ENCODE measurements at regions not wholly inside any gene's neighbourhood (a gene's known extent, or its start where the extent isn't known, plus 50 kb on each side); places are given as distances from the start of the nearest gene placed in this dataset.
A peak's percentile ranks its signal among the peaks of the same experiment; 100 is the strongest.

DNA sequence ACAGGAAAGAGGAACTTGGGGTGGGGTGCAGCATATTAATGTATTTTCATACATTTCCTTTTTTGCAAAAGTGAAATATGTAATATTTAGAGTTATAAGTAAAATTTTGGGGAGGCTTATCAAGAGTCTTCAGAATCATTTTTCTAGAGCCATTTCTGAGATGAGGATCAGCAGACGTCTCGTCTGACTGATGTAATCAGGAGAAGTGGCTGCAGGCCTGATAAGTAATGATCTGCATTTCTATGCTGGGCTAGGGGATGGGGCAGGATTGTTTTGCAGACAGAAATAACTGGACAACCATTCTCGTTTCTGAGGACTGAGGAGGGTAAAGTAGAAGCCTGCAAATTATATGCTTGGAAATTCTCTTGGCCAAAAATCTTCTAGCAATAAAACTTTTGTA, 89.2 kb upstream of the ARGLU1 start:
- TF ChIP-seq, protein P1, sequence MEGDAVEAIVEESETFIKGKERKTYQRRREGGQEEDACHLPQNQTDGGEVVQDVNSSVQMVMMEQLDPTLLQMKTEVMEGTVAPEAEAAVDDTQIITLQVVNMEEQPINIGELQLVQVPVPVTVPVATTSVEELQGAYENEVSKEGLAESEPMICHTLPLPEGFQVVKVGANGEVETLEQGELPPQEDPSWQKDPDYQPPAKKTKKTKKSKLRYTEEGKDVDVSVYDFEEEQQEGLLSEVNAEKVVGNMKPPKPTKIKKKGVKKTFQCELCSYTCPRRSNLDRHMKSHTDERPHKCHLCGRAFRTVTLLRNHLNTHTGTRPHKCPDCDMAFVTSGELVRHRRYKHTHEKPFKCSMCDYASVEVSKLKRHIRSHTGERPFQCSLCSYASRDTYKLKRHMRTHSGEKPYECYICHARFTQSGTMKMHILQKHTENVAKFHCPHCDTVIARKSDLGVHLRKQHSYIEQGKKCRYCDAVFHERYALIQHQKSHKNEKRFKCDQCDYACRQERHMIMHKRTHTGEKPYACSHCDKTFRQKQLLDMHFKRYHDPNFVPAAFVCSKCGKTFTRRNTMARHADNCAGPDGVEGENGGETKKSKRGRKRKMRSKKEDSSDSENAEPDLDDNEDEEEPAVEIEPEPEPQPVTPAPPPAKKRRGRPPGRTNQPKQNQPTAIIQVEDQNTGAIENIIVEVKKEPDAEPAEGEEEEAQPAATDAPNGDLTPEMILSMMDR (IDR thresholded peaks at IDR 0.05): no peak
- H3K9me3 ChIP-seq: no peaks in the 10 kb centered on the region
- H3K36me3 ChIP-seq: no peaks in the 10 kb centered on the region
- no peaks in the 10 kb centered on the region for H3K4me1 ChIP-seq
- H3K4me3 ChIP-seq: no peak overlapping the region
- DNase-seq (ENCODE audit: low spot score): no peak
- no peaks in the 10 kb centered on the region for H3K27me3 ChIP-seq
- H3K27ac ChIP-seq: no peak overlapping the region

DNA sequence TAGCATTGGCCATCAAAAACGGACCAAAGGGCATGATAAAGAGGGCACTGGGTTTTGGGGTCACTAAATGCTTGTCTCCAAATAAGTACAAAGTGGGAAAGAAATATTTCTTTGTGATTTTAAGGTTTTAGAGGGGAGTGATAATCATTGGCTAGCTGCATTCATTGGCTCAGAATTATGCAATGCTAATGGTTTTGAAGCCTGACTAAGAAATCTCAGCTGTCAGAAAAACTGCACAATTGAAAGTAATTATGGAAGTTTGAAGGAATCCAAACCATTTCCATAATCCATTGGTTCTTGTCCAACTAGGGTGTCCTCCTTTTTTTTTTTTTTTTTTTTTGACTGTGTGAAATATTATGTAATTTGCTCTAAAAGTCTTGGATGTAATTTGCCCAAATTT, 88.2 kb upstream of the ARGLU1 start:
- Histone ChIP-seq H3K4me1 (no peaks in the 10 kb centered on the region), H3K4me3 (no peak overlapping the region), H3K27me3 (no peaks in the 10 kb centered on the region), H3K36me3 (no peaks in the 10 kb centered on the region), H3K9me3 (no peaks in the 10 kb centered on the region), H3K27ac (no peak overlapping the region)
- DNase-seq (ENCODE audit: low spot score): no peak
- TF ChIP-seq, protein P1 (IDR thresholded peaks at IDR 0.05): no peak

DNA sequence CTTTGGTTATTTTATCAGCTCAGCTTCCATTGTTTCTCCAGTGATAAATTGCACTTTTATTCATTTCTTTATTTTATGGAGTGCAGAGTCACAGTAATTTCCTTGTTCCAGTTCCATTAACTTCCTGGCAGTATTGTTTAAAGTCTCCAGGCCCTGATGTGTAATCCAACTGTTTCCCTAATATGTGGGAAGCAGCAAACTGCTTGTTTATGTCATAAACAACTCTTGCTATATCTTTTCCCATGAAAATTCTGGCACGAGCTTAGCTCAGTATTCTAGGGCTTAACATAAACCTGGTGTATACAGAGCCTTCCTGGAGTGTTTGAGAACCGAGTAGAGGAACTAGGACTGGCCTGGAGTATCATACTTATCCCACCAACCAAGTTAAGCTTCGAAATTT, 83.5 kb upstream of the ARGLU1 start:
- TF ChIP-seq, protein P1 (IDR thresholded peaks at IDR 0.05): no peak
- Histone ChIP-seq H3K9me3 (no peaks in the 10 kb centered on the region), H3K27ac (peak overlapping the region in 1 of 2 donors; percentile 37)

DNA sequence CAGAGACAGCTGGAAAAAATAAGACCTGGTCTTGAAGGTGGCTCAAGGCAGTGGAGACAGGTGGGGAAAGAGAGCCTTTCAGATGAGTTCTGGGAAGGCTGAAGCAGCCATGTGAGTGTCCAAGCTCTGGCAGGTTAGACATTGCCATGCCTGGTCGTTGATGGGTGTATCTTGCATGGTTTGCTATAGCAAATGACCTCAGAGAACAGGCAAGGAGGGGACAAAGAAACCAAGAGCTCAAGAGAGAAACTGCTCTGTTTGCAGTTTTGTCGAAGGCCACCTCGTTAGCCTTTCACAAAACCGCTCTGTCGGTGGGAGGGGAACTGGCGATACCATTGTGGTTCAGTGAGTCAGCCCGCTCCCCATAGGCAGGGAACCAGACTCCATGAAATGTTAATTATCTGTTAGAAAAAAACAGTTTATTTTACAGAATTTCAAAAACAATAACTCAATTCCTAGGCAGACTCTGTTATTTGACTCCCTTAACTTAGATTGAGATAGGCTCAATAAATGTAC, 82.8 kb upstream of the ARGLU1 start:
- H3K27ac ChIP-seq: peak overlapping the region in 1 of 2 donors; percentile 14

More for the DNA sequence above, 83.5 kb upstream of the ARGLU1 start:
- no peak for DNase-seq (ENCODE audit: low spot score)
- Histone ChIP-seq H3K27me3 (no peaks in the 10 kb centered on the region), H3K36me3 (no peaks in the 10 kb centered on the region), H3K4me3 (no peak overlapping the region), H3K4me1 (no peaks in the 10 kb centered on the region)

DNA sequence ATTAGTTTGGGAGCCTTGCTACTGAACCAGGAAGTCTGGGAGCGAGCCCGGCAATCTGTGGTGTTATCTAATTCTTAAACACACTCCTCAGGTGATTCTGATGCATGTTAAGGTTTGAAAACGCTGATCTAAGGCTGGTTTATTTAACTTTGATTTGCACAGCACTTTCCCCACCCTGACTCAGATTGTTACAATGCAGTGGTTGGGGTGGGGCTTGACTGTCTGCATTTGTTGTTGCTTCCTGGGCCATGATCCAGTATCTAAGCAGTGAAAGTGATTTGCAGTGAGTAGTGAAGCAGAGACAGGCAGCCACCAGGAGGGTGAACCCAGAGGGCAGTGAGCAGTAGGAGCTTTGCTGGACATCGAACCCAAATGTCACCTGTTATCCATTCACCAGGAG, 81.6 kb upstream of the ARGLU1 start:
- Histone ChIP-seq H3K4me3 (no peak overlapping the region), H3K27ac (no peak overlapping the region), H3K27me3 (no peaks in the 10 kb centered on the region), H3K9me3 (no peaks in the 10 kb centered on the region), H3K36me3 (no peaks in the 10 kb centered on the region), H3K4me1 (no peaks in the 10 kb centered on the region)
- TF ChIP-seq, protein P1 (IDR thresholded peaks at IDR 0.05): no peak
- no peak for DNase-seq (ENCODE audit: low spot score)

More for the DNA sequence above, 82.8 kb upstream of the ARGLU1 start:
- TF ChIP-seq, protein P1 (IDR thresholded peaks at IDR 0.05): no peak
- H3K4me3 ChIP-seq: no peak overlapping the region
- no peaks in the 10 kb centered on the region for H3K36me3 ChIP-seq
- no peak for DNase-seq (ENCODE audit: low spot score)
- no peaks in the 10 kb centered on the region for H3K27me3 ChIP-seq
- H3K4me1 ChIP-seq: no peaks in the 10 kb centered on the region
- H3K9me3 ChIP-seq: no peaks in the 10 kb centered on the region

DNA sequence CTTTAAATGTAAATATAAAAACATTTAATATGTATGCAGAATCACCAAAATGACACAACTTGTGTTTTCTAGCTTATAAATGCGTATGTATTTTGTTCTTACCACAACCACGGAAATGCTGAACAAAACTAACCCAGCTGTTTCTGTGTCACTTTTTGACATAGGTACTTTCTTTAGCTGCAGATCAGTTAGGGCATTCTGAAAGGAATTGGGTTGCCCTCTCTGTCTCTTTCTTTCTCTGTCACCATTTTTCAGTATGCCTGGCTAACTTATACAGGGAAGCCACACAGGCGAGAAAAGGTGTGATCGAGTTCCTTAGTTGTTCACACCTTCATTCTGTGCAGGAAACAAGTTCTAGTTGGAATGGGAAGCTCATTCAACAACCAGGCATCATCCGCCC, 72.6 kb upstream of the ARGLU1 start:
- DNase-seq (ENCODE audit: low spot score): no peak
- Histone ChIP-seq H3K27me3 (no peaks in the 10 kb centered on the region), H3K9me3 (no peaks in the 10 kb centered on the region), H3K36me3 (no peaks in the 10 kb centered on the region), H3K4me3 (no peak overlapping the region), H3K27ac (no peak overlapping the region), H3K4me1 (no peaks in the 10 kb centered on the region)
- TF ChIP-seq, protein P1 (IDR thresholded peaks at IDR 0.05): no peak
